GM19023 (cell line): ENCODE measurements at regions not wholly inside any gene's neighbourhood (a gene's known extent, or its start where the extent isn't known, plus 50 kb on each side); places are given as distances from the start of the nearest gene placed in this dataset.
"Not testable (repeated sequence)": the region's sequence is repeated elsewhere in the genome, so short reads cannot be mapped to it uniquely, and the experiment has no call there.

Source experiments
- ATAC-seq: cut with Tn5 transposase; IDR thresholded peaks from one replicate; pipeline ENCODE4 v1.9.1; 2021; ENCODE audit warnings: mild to moderate bottlenecking, moderate library complexity; ENCODE audit not compliant: unreplicated experiment

GRCh38 chr6:58347534-58347933 is 1030.1 kb downstream of the PRIM2 start:
- ATAC-seq = not testable (repeated sequence)

- ATAC-seq = not testable (repeated sequence)
Observed at GRCh38 chr6:58351619-58352018, 1034.2 kb downstream of the PRIM2 start.

- not testable (repeated sequence) for ATAC-seq
Observed at GRCh38 chr6:58358452-58358851, 1041.0 kb downstream of the PRIM2 start.

- not testable (repeated sequence) for ATAC-seq
Observed at GRCh38 chr6:58365856-58366255, 1048.4 kb downstream of the PRIM2 start.

GRCh38 chr6:58406659-58407058 is 1089.2 kb downstream of the PRIM2 start:
- not testable (repeated sequence) for ATAC-seq

- ATAC-seq = no peak
Observed at GRCh38 chr6:58419321-58419720, 1101.9 kb downstream of the PRIM2 start.
